A549 (cell line): ENCODE measurements at regions not wholly inside any gene's neighbourhood (a gene's known extent, or its start where the extent isn't known, plus 50 kb on each side); places are given as distances from the start of the nearest gene placed in this dataset.
"Not testable (repeated sequence)": the region's sequence is repeated elsewhere in the genome, so short reads cannot be mapped to it uniquely, and the experiment has no call there.

Experiments
- CBX8 ChIP-seq: fragments of 200-600 bp; sonication (generic); IDR thresholded peaks from 2 replicates; pipeline ENCODE4 v1.6.1; 2016
- CTCF ChIP-seq: fragments of >200 bp; sonication (Bioruptor Twin); formaldehyde crosslinking; IDR thresholded peaks from 3 replicates; pipeline ENCODE4 v1.5.1; 2016
- EP300 ChIP-seq, 2 experiments: fragments of >200 bp; sonication (Bioruptor Twin); formaldehyde crosslinking; IDR thresholded peaks; 2 replicates in 1 of 2; 3 replicates in 1 of 2; pipeline ENCODE4 v1.6.1; 2016 to 2017
- JUN ChIP-seq, 2 experiments: fragments of >200 bp; sonication (Bioruptor Twin); formaldehyde crosslinking; IDR thresholded peaks; 2 replicates in 1 of 2; 3 replicates in 1 of 2; pipeline ENCODE4 v1.6.1; 2016 to 2017
- JUNB ChIP-seq: fragments of >200 bp; sonication (Bioruptor Twin); formaldehyde crosslinking; IDR thresholded peaks from 2 replicates; pipeline ENCODE4 v1.6.1; 2016
- MAZ ChIP-seq: fragments of 150-350 bp; IDR thresholded peaks from 2 replicates; pipeline ENCODE4 v1.6.1; 2014; ENCODE audit warnings: antibody characterized with exemption, low read depth, low read length, borderline replicate concordance
- MYC ChIP-seq: IDR thresholded peaks from 2 replicates; pipeline ENCODE4 v1.6.1; 2012; ENCODE audit warnings: mild to moderate bottlenecking, inconsistent platforms, low read length, improper control_type of control experiment, borderline replicate concordance
- POLR2A ChIP-seq: IDR thresholded peaks from 2 replicates; pipeline ENCODE4 v1.6.1; 2012; ENCODE audit warnings: mild to moderate bottlenecking, low read length
- RNF2 ChIP-seq: fragments of 200-600 bp; sonication (generic); IDR thresholded peaks from 2 replicates; pipeline ENCODE4 v1.6.1; 2016; ENCODE audit warnings: low read depth, mild to moderate bottlenecking, antibody characterized with exemption, moderate library complexity, borderline replicate concordance
- USF2 ChIP-seq: fragments of 450-650 bp; IDR thresholded peaks from 2 replicates; pipeline ENCODE4 v1.6.1; 2014; ENCODE audit warnings: antibody characterized with exemption

GRCh38 chr1:83246780-83247179, 752.2 kb downstream of the TTLL7 start:
- not testable (repeated sequence) for TF ChIP-seq CTCF; JUNB; CBX8; POLR2A; USF2; RNF2; MAZ; MYC; EP300 (IDR thresholded peaks at IDR 0.05); JUN (IDR thresholded peaks at IDR 0.05)
